Heart right ventricle (tissue), 16 donors: ENCODE measurements at regions not wholly inside any gene's neighbourhood (a gene's known extent, or its start where the extent isn't known, plus 50 kb on each side); places are given as distances from the start of the nearest gene placed in this dataset.

Experiments used
- ATAC-seq, 8 donors: fragments of 200-7000 bp; cut with Tn5 transposase; one replicate each; pipeline ENCODE4 v1.9.1; 2020; ENCODE audit warnings: mild to moderate bottlenecking in 8 of 8, moderate library complexity in 8 of 8, moderate number of reproducible peaks in 1 of 8
- DNase-seq, 2 donors: peaks; one replicate each; pipeline ENCODE4 v3.0.0-alpha.2; 2020
- H3K27ac ChIP-seq, 10 donors: fragments of 200-600 bp; sonication (generic) in 2 of 10; one replicate each; pipeline versions ENCODE4 v1.5.0 to v1.8.0; 2020 to 2022; ENCODE audit warnings: mild to moderate bottlenecking in 3 of 10
- H3K27me3 ChIP-seq, 7 donors: fragments of 200-600 bp; one replicate each; pipeline ENCODE4 v1.8.0; 2021 to 2022; ENCODE audit warnings: mild to moderate bottlenecking in 2 of 7
- H3K36me3 ChIP-seq, 9 donors: fragments of 200-600 bp; sonication (generic) in 1 of 9; one replicate each; pipeline versions ENCODE4 v1.5.0 to v1.8.0; 2020 to 2022; ENCODE audit warnings: mild to moderate bottlenecking in 2 of 9
- H3K4me1 ChIP-seq, 9 donors: fragments of 200-600 bp; sonication (generic) in 1 of 9; one replicate each; pipeline versions ENCODE4 v1.5.0 to v1.8.0; 2020 to 2022; ENCODE audit warnings: mild to moderate bottlenecking in 4 of 9
- H3K4me3 ChIP-seq, 10 donors: fragments of 200-600 bp; sonication (generic) in 2 of 10; one replicate each; pipeline versions ENCODE4 v1.5.0 to v1.8.0; 2020 to 2022; ENCODE audit warnings: mild to moderate bottlenecking in 7 of 10, moderate library complexity in 2 of 10
- H3K9me3 ChIP-seq, 11 donors: fragments of 200-600 bp in 10 of 11; sonication (generic) in 2 of 11; one replicate each; pipeline versions ENCODE4 v1.5.0 to v1.8.0; 2013 to 2022; ENCODE audit warnings: mild to moderate bottlenecking in 2 of 11, control low read depth in 1 of 11, moderate library complexity in 1 of 11
- WGBS, 2 donors: extraction: QIAGEN DNeasy Blood & Tissue Kit; methylation state at CpG; one replicate each; pipeline ENCODE4 v1.1.7; 2013; ENCODE audit warnings: inconsistent platforms in 1 of 2; 5-methylcytosine and 5-hydroxymethylcytosine counted together
- intact Hi-C, 10 donors: fragments of 100-400 bp; cut with DNase I; formaldehyde crosslinking; loops; one replicate each; pipeline versions ENCODE4 v1.11.1 to v1.14.2; 2022
- TF ChIP-seq, protein P1 (sequence below), 9 donors: fragments of 200-600 bp; sonication (generic) in 2 of 9; IDR thresholded peaks; one replicate each; pipeline versions ENCODE4 v1.5.0 to v1.8.0; 2021 to 2022; ENCODE audit warnings: antibody characterized with exemption in 9 of 9, mild to moderate bottlenecking in 5 of 9, moderate library complexity in 1 of 9
- donor health status: Arrhythmogenic right ventricular cardiomyopathy.
- donor health status: ischemic (EF 13 %, LVEDD 7.1; RV severe dilation, severe dysfunction).
- donor health status: healthy with polysubstance abuse.
- donor health status: DM: no; HTN: yes; CAD: no.
- donor health status: DM: no; HTN: no; CAD: no.
- donor health status: ischemic (EF 25% LVEDD 6.9; RV normal size, moderate dysfunction).
- donor health status: ischemic (EF 25% LVEDD 5.7; RV mildly dilated, moderate dysfunction).
- donor health status: healthy.
- donor health status: DM: yes; HTN: yes; CAD: no.
- donor health status: Ischemic cardiomyopathy.
- donor health status: ischemic (EF 35%, LVEDD 5.7; RV mildly dilated, moderate dysfunction).
- donor health status: nonischemic (EF 11% LVEDD 7.7; RV severe dilation, severe dysfunction).
- donor health status: DM: yes; HTN: yes; CAD: no.
- donor health status: PGD.
- donor health status: ischemic (EF 29% LVEDD 5.4; RV normal size, mild dysfunction).
- donor health status: nonischemic (EF 23%, LVEDD 6.1; RV moderate dilation, normal function).

DNA sequence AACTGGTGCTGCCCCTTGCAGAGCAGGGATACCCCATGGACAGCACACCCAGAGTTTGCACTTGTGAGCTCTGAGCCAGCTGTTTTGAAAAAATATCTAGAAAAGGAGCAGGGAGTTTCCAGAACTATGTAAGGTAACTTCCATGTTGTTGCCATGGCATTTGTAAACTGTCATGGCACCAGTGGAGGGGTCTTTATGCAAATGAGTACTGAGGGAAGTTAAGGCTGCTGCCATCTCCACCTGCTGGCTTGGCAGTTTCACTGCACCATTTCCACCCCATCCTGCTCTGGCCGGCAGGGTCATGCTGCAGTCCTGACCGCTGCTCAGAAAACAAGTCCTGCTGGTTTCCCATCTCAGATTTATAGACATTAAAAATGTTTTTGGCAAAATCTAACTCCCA is 52.3 kb upstream of the SNTG2 start:
- H3K9me3 ChIP-seq = peaks cover 0 to 45% (median 16%) of the 10 kb centered on the region in 11 donors
- intact Hi-C loops = no loop called here
- H3K4me1 ChIP-seq = no peaks in the 10 kb centered on the region
- DNase-seq = no peak
- H3K36me3 ChIP-seq = no peaks in the 10 kb centered on the region
- H3K27me3 ChIP-seq = peaks cover 0 to 8% (median 1%) of the 10 kb centered on the region in 7 donors
- H3K27ac ChIP-seq = no peak overlapping the region
- 58 to 70% methylated on average over 2 of the region's 2 CpGs for WGBS, 2 donors
- no peak overlapping the region for H3K4me3 ChIP-seq
- no peak for ATAC-seq
- TF ChIP-seq, protein P1, sequence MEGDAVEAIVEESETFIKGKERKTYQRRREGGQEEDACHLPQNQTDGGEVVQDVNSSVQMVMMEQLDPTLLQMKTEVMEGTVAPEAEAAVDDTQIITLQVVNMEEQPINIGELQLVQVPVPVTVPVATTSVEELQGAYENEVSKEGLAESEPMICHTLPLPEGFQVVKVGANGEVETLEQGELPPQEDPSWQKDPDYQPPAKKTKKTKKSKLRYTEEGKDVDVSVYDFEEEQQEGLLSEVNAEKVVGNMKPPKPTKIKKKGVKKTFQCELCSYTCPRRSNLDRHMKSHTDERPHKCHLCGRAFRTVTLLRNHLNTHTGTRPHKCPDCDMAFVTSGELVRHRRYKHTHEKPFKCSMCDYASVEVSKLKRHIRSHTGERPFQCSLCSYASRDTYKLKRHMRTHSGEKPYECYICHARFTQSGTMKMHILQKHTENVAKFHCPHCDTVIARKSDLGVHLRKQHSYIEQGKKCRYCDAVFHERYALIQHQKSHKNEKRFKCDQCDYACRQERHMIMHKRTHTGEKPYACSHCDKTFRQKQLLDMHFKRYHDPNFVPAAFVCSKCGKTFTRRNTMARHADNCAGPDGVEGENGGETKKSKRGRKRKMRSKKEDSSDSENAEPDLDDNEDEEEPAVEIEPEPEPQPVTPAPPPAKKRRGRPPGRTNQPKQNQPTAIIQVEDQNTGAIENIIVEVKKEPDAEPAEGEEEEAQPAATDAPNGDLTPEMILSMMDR (IDR thresholded peaks at IDR 0.05) = peak in 3 of 9 donors; percentile 13 to 34 (median 20)

GRCh38 chr2:897091-897490 is 53.6 kb upstream of the SNTG2 start:
- Histone ChIP-seq H3K9me3 (peaks cover 0 to 38% (median 16%) of the 10 kb centered on the region in 11 donors), H3K36me3 (no peaks in the 10 kb centered on the region), H3K4me3 (no peak overlapping the region), H3K27me3 (peaks cover 0 to 17% (median 5%) of the 10 kb centered on the region in 7 donors), H3K4me1 (no peaks in the 10 kb centered on the region), H3K27ac (no peak overlapping the region)
- intact Hi-C loops = no loop called here
- TF ChIP-seq, protein P1 (IDR thresholded peaks at IDR 0.05) = no peak
- no peak for DNase-seq
- no peak for ATAC-seq
- 94 to 97% methylated on average over 2 of the region's 2 CpGs for WGBS, 2 donors

GRCh38 chr2:893311-893710 is 57.3 kb upstream of the SNTG2 start:
- no peak for DNase-seq
- no peak for ATAC-seq

DNA sequence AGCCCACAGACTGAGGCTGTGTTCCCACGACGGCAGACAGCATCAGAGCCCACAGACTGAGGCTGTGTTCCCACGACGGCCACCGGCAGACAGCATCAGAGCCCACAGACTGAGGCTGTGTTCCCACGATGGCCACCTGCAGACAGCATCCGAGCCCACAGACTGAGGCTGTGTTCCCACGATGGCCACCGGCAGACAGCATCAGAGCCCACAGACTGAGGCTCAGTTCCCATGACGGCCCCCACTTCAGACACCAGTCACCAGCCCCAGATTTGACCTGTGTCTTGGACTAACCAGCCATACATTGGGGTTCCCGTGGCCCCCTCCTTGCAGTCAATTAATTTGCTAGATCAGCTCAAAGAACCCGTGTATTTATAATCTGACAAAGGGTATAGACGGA is 57.8 kb upstream of the SNTG2 start:
- H3K36me3 ChIP-seq = no peaks in the 10 kb centered on the region
- H3K27ac ChIP-seq = no peak overlapping the region
- no peaks in the 10 kb centered on the region for H3K4me1 ChIP-seq
- intact Hi-C loops = no loop called here
- WGBS, 2 donors = 88% methylated on average over 13 of the region's 13 CpGs
- TF ChIP-seq, protein P1 (IDR thresholded peaks at IDR 0.05) = no peak
- H3K4me3 ChIP-seq = no peak overlapping the region
- ATAC-seq (no peak), DNase-seq (no peak)
- H3K27me3 ChIP-seq = peaks cover 0 to 33% (median 12%) of the 10 kb centered on the region in 7 donors
- H3K9me3 ChIP-seq = peaks cover 0 to 24% (median 10%) of the 10 kb centered on the region in 11 donors

More at GRCh38 chr2:893311-893710, 57.3 kb upstream of the SNTG2 start:
- intact Hi-C loops = no loop called here
- Histone ChIP-seq H3K27me3 (peaks cover 0 to 29% (median 12%) of the 10 kb centered on the region in 7 donors), H3K9me3 (peaks cover 0 to 25% (median 10%) of the 10 kb centered on the region in 11 donors), H3K4me1 (no peaks in the 10 kb centered on the region), H3K4me3 (no peak overlapping the region), H3K27ac (no peak overlapping the region), H3K36me3 (no peaks in the 10 kb centered on the region)
- TF ChIP-seq, protein P1 (IDR thresholded peaks at IDR 0.05) = no peak
- 51 to 53% methylated on average over 7 of the region's 7 CpGs for WGBS, 2 donors
